SK-N-SH treated with all-trans-retinoic acid at 6 μM for 48 hours (cell line): ENCODE measurements at regions not wholly inside any gene's neighbourhood (a gene's known extent, or its start where the extent isn't known, plus 50 kb on each side); places are given as distances from the start of the nearest gene placed in this dataset.

Experiments
- ATAC-seq: fragments of 200-7000 bp; cut with Tn5 transposase; 3 replicates; pipeline ENCODE4 v1.9.1; 2020; ENCODE audit warnings: mild to moderate bottlenecking, moderate library complexity
- ARNTL ChIP-seq: fragments of 450-650 bp; formaldehyde crosslinking; IDR thresholded peaks from 2 replicates; pipeline ENCODE4 v1.5.0; 2020; ENCODE audit warnings: low read depth, mild to moderate bottlenecking, moderate library complexity, borderline replicate concordance
- BACH2 ChIP-seq: fragments of 250-450 bp; sonication (Bioruptor Pico); IDR thresholded peaks from 2 replicates; pipeline ENCODE4 v1.9.0; 2021; ENCODE audit warnings: mild to moderate bottlenecking, borderline replicate concordance
- CSDC2 ChIP-seq: fragments of 250-450 bp; sonication (Bioruptor Pico); IDR thresholded peaks from 2 replicates; pipeline ENCODE4 v1.5.0; 2020; ENCODE audit warnings: mild to moderate bottlenecking, moderate library complexity
- ESRRG ChIP-seq: fragments of 250-450 bp; sonication (Bioruptor Pico); IDR thresholded peaks from 2 replicates; pipeline ENCODE4 v1.6.1; 2021; ENCODE audit warnings: mild to moderate bottlenecking
- OSR1 ChIP-seq: fragments of 250-450 bp; sonication (Bioruptor Pico); IDR thresholded peaks from 2 replicates; pipeline ENCODE4 v1.8.0; 2022; ENCODE audit warnings: moderate library complexity, mild to moderate bottlenecking, inconsistent platforms
- PATZ1 ChIP-seq: fragments of 250-450 bp; sonication (Bioruptor Pico); IDR thresholded peaks from 2 replicates; pipeline ENCODE4 v1.8.0; 2020; ENCODE audit warnings: mild to moderate bottlenecking, moderate library complexity, borderline replicate concordance
- PPARA ChIP-seq: fragments of 250-450 bp; sonication (Bioruptor Pico); IDR thresholded peaks from 2 replicates; pipeline ENCODE4 v1.5.0; 2020; ENCODE audit warnings: mild to moderate bottlenecking, borderline replicate concordance
- RARB ChIP-seq: fragments of 250-450 bp; sonication (Bioruptor Pico); IDR thresholded peaks from 2 replicates; pipeline ENCODE4 v1.8.0; 2021; ENCODE audit warnings: mild to moderate bottlenecking, moderate library complexity
- SNAI2 ChIP-seq: fragments of 250-450 bp; sonication (Bioruptor Pico); IDR thresholded peaks from 2 replicates; pipeline ENCODE4 v1.5.0; 2020; ENCODE audit warnings: mild to moderate bottlenecking, moderate library complexity
- TCF4 ChIP-seq: fragments of 250-450 bp; sonication (Bioruptor Pico); IDR thresholded peaks from 2 replicates; pipeline ENCODE4 v1.8.0; 2021; ENCODE audit warnings: mild to moderate bottlenecking, moderate library complexity, borderline replicate concordance
- TOX ChIP-seq: fragments of 250-450 bp; sonication (Bioruptor Pico); IDR thresholded peaks from 2 replicates; pipeline ENCODE4 v1.8.0; 2021; ENCODE audit warnings: mild to moderate bottlenecking, moderate library complexity, borderline replicate concordance
- ZC3H10 ChIP-seq: fragments of 250-450 bp; sonication (Bioruptor Pico); IDR thresholded peaks from 2 replicates; pipeline ENCODE4 v1.5.1; 2021; ENCODE audit warnings: mild to moderate bottlenecking, moderate library complexity
- ZFP3 ChIP-seq: fragments of 250-450 bp; sonication (Bioruptor Pico); IDR thresholded peaks from 2 replicates; pipeline ENCODE4 v1.5.0; 2020; ENCODE audit warnings: mild to moderate bottlenecking, moderate library complexity
- ZFP30 ChIP-seq: fragments of 450-650 bp; formaldehyde crosslinking; IDR thresholded peaks from 2 replicates; pipeline ENCODE4 v1.5.0; 2022; ENCODE audit warnings: mild to moderate bottlenecking, moderate library complexity
- ZNF565 ChIP-seq: fragments of 450-650 bp; formaldehyde crosslinking; conservative IDR thresholded peaks from 2 replicates; pipeline ENCODE4 v1.5.0; 2020; ENCODE audit warnings: low read depth, mild to moderate bottlenecking, moderate library complexity
- ZNF70 ChIP-seq: fragments of 450-650 bp; formaldehyde crosslinking; IDR thresholded peaks from 2 replicates; pipeline ENCODE4 v1.5.0; 2020; ENCODE audit warnings: mild to moderate bottlenecking, moderate library complexity
- TF ChIP-seq, protein P1 (sequence below): fragments of 250-450 bp; sonication (Bioruptor Pico); IDR thresholded peaks from 2 replicates; pipeline ENCODE4 v1.5.1; 2020; ENCODE audit warnings: low read depth, mild to moderate bottlenecking, moderate library complexity
- TF ChIP-seq, protein P2 (sequence below): fragments of 250-450 bp; sonication (Bioruptor Pico); IDR thresholded peaks from 2 replicates; pipeline ENCODE4 v1.5.1; 2021; ENCODE audit warnings: mild to moderate bottlenecking, moderate library complexity
- TF ChIP-seq, protein P3 (sequence below): fragments of 250-450 bp; sonication (Bioruptor Pico); IDR thresholded peaks from 2 replicates; pipeline ENCODE4 v1.5.0; 2020; ENCODE audit warnings: mild to moderate bottlenecking, moderate library complexity

DNA sequence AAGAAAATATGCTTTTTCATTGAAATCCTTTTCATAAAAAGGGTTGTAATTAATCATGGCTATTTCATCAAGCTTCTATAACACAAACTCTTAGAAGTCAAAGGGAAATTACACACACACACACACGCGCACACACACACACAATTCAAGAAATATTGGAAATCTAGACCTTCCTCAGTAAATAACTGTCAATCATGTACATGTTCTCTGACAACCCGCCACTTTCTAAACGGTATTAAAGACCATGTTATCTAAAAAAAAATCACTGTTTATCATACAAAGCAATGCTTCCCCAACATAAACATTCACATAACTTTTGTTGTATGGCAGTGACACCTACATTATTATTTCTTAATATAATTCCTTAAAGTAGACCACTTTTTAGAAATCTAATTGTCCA is 132.2 kb downstream of the EFNB2 start:
- TF ChIP-seq TCF4 (no peak), ZFP3 (CRISPR knock-in tag) (no peak)

DNA sequence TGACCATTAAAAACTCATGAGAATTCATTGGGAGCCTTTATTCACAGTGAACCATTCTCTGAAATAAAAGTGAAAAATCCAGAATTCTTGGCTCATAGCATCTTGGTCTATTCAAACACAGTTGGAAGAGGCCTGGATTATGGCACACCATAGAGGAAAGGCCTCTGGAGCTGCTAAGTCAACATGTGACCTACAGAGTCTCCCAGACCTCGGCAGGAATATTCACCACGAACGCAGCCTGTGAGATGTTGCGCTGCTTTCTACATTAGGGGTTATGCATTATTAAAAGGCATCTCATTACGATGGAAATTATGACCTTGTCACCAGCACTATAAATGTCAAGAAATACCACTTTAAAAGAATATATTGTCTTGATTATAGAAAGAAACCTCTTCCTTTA is 132.6 kb downstream of the EFNB2 start:
- TF ChIP-seq ESRRG (no peak), ARNTL (CRISPR knock-in tag) (no peak), ZFP3 (CRISPR knock-in tag) (no peak), TOX (CRISPR knock-in tag) (no peak), OSR1 (CRISPR knock-in tag) (no peak), SNAI2 (CRISPR knock-in tag) (no peak), CSDC2 (no peak), ZNF565 (CRISPR knock-in tag) (no peak), BACH2 (CRISPR knock-in tag) (no peak), ZFP30 (CRISPR knock-in tag) (no peak), TCF4 (no peak), ZC3H10 (CRISPR knock-in tag) (no peak)
- TF ChIP-seq, protein P1, sequence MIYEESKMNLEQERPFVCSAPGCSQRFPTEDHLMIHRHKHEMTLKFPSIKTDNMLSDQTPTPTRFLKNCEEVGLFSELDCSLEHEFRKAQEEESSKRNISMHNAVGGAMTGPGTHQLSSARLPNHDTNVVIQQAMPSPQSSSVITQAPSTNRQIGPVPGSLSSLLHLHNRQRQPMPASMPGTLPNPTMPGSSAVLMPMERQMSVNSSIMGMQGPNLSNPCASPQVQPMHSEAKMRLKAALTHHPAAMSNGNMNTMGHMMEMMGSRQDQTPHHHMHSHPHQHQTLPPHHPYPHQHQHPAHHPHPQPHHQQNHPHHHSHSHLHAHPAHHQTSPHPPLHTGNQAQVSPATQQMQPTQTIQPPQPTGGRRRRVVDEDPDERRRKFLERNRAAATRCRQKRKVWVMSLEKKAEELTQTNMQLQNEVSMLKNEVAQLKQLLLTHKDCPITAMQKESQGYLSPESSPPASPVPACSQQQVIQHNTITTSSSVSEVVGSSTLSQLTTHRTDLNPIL (CRISPR knock-in tag) = no peak
- TF ChIP-seq, protein P2, sequence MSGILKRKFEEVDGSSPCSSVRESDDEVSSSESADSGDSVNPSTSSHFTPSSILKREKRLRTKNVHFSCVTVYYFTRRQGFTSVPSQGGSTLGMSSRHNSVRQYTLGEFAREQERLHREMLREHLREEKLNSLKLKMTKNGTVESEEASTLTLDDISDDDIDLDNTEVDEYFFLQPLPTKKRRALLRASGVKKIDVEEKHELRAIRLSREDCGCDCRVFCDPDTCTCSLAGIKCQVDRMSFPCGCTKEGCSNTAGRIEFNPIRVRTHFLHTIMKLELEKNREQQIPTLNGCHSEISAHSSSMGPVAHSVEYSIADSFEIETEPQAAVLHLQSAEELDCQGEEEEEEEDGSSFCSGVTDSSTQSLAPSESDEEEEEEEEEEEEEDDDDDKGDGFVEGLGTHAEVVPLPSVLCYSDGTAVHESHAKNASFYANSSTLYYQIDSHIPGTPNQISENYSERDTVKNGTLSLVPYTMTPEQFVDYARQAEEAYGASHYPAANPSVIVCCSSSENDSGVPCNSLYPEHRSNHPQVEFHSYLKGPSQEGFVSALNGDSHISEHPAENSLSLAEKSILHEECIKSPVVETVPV (CRISPR knock-in tag) = no peak
- TF ChIP-seq, all 23 proteins: peak for 0
- ATAC-seq = no peak

More for the DNA sequence above, 132.2 kb downstream of the EFNB2 start:
- no peak for ATAC-seq

DNA sequence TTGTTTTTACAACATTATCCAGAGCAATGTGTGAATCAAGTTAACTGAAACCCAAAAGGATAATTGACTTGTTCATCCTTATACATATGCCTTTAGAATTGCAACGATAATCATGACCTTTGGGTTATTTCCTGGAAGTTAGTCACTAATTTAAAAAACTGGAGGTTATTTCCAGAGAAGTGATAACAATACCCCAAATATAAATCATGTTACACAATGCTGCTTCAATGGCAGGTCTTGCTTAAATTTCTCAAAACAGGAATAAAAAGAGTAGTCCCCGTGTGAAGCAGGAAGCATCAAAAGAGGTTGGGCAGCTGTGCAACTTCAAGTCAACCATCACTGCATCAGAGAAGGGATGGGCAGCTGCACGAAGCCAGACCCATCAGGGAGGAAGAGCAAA is 134.4 kb downstream of the EFNB2 start:
- no peak for ATAC-seq
- TF ChIP-seq PATZ1 (CRISPR knock-in tag) = no peak
- TF ChIP-seq ZFP3 (CRISPR knock-in tag) = no peak
- no peak for TF ChIP-seq ZNF565 (CRISPR knock-in tag)

DNA sequence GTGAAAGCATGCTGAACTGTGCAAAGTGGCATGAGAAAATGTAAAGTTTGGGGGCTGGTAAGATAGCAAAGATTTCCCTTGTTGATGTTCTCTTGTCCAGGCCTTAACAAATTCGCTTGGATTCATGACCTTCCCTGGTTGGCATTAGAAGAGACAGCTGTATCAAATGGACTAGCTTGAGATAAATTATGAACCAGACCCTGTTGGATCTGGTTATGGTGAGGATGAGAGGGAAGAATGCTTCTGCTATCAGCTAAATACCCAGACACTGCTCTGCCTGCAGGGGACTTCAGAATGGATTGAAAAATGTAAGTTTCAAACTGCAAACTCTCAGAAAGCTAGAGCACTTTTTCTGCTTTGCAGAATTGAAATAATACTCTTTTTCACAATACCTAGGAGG is 135.2 kb downstream of the EFNB2 start:
- TF ChIP-seq ZNF70 (CRISPR knock-in tag) = no peak
- TF ChIP-seq CSDC2 = no peak
- TF ChIP-seq SNAI2 (CRISPR knock-in tag) = no peak
- no peak for TF ChIP-seq BACH2 (CRISPR knock-in tag)
- TF ChIP-seq TOX (CRISPR knock-in tag) = no peak
- TF ChIP-seq, protein P2 (CRISPR knock-in tag) = no peak
- TF ChIP-seq ZFP30 (CRISPR knock-in tag) = no peak
- TF ChIP-seq ZC3H10 (CRISPR knock-in tag) = no peak
- no peak for TF ChIP-seq RARB (CRISPR knock-in tag)
- no peak for TF ChIP-seq PPARA (CRISPR knock-in tag)
- TF ChIP-seq TCF4 = no peak
- no peak for TF ChIP-seq ARNTL (CRISPR knock-in tag)
- TF ChIP-seq, protein P3, sequence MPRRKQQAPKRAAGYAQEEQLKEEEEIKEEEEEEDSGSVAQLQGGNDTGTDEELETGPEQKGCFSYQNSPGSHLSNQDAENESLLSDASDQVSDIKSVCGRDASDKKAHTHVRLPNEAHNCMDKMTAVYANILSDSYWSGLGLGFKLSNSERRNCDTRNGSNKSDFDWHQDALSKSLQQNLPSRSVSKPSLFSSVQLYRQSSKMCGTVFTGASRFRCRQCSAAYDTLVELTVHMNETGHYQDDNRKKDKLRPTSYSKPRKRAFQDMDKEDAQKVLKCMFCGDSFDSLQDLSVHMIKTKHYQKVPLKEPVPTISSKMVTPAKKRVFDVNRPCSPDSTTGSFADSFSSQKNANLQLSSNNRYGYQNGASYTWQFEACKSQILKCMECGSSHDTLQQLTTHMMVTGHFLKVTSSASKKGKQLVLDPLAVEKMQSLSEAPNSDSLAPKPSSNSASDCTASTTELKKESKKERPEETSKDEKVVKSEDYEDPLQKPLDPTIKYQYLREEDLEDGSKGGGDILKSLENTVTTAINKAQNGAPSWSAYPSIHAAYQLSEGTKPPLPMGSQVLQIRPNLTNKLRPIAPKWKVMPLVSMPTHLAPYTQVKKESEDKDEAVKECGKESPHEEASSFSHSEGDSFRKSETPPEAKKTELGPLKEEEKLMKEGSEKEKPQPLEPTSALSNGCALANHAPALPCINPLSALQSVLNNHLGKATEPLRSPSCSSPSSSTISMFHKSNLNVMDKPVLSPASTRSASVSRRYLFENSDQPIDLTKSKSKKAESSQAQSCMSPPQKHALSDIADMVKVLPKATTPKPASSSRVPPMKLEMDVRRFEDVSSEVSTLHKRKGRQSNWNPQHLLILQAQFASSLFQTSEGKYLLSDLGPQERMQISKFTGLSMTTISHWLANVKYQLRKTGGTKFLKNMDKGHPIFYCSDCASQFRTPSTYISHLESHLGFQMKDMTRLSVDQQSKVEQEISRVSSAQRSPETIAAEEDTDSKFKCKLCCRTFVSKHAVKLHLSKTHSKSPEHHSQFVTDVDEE = no peak; the same call in 1 of the 2 replicates
- no peak for ATAC-seq
